ENCODE measurements at regions not wholly inside any gene's neighbourhood (a gene's known extent, or its start where the extent isn't known, plus 50 kb on each side); places are given as distances from the start of the nearest gene placed in this dataset.
"Not testable (repeated sequence)": the region's sequence is repeated elsewhere in the genome, so short reads cannot be mapped to it uniquely, and the experiment has no call there.

DNA sequence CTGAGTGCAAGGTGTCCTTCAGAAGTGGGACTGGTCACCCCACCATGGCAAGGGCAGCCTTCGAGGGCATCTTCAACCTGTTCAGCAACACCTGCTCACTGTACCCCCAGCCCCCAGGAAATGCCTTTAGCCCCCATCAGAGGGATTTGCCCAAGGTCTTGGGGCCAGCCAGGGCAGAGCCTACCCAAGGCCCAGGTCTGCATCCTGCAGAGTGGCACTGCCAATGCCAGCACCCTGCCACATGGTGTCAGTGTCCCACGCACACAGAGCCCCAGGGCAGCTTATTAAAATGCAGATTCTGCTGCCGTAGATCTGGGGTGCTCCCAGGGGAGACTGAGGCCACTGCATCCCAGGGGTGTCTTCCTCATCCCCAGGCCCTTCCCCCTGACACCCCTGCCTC, 106.2 kb upstream of the KCTD7 start:
- H3K4me1 Mint-ChIP-seq: no peaks in the 10 kb centered on the region
- no peak overlapping the region for H3K27ac Mint-ChIP-seq
- no peak overlapping the region for H3K4me3 Mint-ChIP-seq
- no peaks in the 10 kb centered on the region for H3K36me3 Mint-ChIP-seq (ENCODE audit: low read depth)
- peak; percentile 64 for DNase-seq
- H3K9me3 Mint-ChIP-seq: no peaks in the 10 kb centered on the region
- no peaks in the 10 kb centered on the region for H3K27me3 Mint-ChIP-seq
- intact Hi-C loops (cut with micrococcal nuclease): no loop called here

DNA sequence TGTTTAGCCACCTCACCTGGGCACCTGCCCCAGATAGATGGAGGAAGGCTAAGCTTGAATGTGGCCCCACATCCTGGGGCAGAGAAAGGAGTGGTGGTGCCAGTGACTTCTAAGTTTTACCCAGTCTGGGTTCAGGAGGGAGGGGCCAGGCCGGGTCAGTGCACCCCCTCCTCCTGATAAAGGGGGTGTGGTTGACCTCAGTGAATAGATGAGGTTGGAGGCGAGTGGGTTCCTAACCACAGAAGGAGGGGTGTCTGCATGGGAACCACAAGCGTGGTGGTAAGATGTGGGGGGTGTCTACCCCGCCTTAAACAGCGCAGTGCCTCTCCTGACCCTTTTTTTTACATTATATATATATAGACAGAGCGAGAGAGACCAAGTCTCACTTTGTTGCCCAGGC, 105.3 kb upstream of the KCTD7 start:
- Mint-ChIP-seq H3K4me3 (no peak overlapping the region), H3K4me1 (no peaks in the 10 kb centered on the region), H3K27me3 (no peaks in the 10 kb centered on the region), H3K9me3 (no peaks in the 10 kb centered on the region), H3K27ac (no peak overlapping the region), H3K36me3 (ENCODE audit: low read depth) (no peaks in the 10 kb centered on the region)
- DNase-seq: no peak
- intact Hi-C loops (cut with micrococcal nuclease): no loop called here

DNA sequence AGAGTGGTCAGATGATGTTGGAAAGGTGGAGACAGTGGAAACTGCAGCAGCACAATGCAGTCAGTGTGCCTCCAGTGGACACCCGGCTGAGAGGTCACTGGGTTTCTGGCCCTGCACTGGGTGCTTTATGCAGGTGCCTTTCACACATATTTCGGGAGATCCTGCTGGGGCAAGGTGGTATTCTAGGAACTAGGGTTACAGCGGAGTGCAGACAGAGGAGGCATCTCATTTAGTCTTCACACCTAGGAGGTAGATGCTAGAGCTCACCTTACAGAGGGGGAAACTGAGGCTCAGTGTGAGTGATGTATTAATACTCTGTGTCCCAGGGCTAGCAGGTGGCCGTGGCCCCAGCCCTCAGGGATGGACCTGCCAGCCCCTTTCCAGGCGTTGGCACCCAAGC, 103.9 kb upstream of the KCTD7 start:
- DNase-seq: no peak
- no peaks in the 10 kb centered on the region for H3K36me3 Mint-ChIP-seq (ENCODE audit: low read depth)
- H3K27me3 Mint-ChIP-seq: no peaks in the 10 kb centered on the region
- no peaks in the 10 kb centered on the region for H3K9me3 Mint-ChIP-seq
- no peak overlapping the region for H3K4me3 Mint-ChIP-seq
- H3K27ac Mint-ChIP-seq: no peak overlapping the region
- H3K4me1 Mint-ChIP-seq: no peaks in the 10 kb centered on the region
- intact Hi-C loops (cut with micrococcal nuclease): no loop called here

DNA sequence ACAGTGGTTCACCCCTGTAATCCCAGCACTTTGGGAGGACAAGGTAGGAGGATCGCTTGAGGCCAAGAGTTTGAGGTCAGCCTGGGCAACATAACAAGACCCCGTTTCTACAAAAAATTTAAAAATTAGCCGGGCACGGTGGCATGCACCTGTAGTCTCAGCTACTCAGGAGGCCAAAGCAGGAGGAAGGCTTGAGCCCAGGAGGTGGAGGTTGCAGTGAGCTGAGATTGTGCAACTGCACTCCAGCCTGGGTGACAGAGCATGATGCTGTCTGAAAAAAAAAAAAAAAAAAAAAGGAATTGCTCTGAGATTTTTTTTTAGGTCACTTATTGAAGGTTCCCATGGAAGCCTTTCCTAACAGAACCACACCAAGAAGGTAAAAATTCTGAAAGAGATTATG, 101.9 kb upstream of the KCTD7 start:
- H3K4me3 Mint-ChIP-seq; H3K9me3 Mint-ChIP-seq; H3K27ac Mint-ChIP-seq; intact Hi-C loops (cut with micrococcal nuclease); H3K27me3 Mint-ChIP-seq; H3K4me1 Mint-ChIP-seq; H3K36me3 Mint-ChIP-seq (ENCODE audit: low read depth); DNase-seq: not testable (repeated sequence)

DNA sequence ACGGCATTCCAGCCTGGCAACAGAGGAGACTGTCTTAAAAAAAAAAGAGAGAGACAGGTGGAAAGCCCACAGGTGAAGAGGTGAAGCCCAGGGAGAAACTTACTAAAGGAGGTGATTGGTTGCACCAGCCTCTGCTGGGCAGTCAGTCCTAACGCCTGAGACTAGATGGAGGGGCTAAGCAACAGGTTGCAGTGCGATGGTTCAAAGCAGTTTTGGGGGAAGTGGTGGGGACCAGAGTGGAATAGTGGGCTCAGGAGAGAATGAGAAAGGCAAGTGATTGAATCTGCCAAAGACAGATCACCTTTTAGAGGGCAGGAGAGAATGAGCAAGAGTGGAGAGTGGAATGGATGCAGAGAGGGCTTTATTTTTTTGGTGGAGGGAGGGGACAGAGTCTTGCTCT, 100.0 kb upstream of the KCTD7 start:
- H3K36me3 Mint-ChIP-seq (ENCODE audit: low read depth): no peaks in the 10 kb centered on the region

DNA sequence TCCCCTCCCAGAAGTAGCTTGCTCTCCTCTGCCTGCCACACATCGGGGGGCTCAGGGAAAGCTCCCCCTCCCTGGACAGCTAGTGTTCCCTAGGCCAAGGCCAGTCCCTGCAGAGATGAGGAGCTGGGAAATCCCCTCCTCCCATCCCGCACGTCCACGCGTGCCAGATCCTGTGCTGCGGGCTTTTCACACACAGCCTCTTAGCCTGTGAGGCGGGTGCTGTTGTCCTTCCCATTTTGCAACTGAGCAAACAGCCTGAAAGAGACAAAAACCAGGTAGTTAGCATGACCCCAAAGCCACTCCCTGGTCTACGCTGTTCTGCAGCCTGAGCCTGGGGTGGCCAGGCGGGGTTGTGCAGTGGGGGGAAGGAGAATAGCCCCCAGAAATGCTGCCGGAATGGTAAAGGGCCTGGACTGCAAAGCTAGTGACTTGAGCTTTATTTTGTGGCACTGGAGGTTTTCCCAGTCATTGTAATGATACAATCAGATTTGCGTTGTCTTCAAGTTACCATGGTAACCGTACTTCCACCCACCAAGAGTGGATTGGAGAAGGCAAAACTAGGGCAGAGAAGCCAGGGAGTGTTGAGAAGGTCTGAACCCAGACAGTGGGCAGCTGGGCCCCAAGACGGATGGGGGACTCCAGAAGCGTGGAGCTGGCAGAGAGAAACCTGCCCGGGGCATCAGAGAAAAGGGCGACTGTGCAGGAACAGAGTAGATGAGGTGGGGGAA, 98.6 kb upstream of the KCTD7 start:
- H3K36me3 Mint-ChIP-seq (ENCODE audit: low read depth): no peaks in the 10 kb centered on the region
- H3K27me3 Mint-ChIP-seq: no peaks in the 10 kb centered on the region
- no peaks in the 10 kb centered on the region for H3K4me1 Mint-ChIP-seq
- intact Hi-C loops (cut with micrococcal nuclease): no loop called here
- DNase-seq: no peak
- H3K4me3 Mint-ChIP-seq: no peak overlapping the region
- no peak overlapping the region for H3K27ac Mint-ChIP-seq
- H3K9me3 Mint-ChIP-seq: no peaks in the 10 kb centered on the region

More for the DNA sequence above, 100.0 kb upstream of the KCTD7 start:
- Mint-ChIP-seq H3K4me1 (no peaks in the 10 kb centered on the region), H3K4me3 (no peak overlapping the region), H3K27ac (no peak overlapping the region), H3K9me3 (no peaks in the 10 kb centered on the region), H3K27me3 (no peaks in the 10 kb centered on the region)
- no peak for DNase-seq
- intact Hi-C loops (cut with micrococcal nuclease): no loop called here

DNA sequence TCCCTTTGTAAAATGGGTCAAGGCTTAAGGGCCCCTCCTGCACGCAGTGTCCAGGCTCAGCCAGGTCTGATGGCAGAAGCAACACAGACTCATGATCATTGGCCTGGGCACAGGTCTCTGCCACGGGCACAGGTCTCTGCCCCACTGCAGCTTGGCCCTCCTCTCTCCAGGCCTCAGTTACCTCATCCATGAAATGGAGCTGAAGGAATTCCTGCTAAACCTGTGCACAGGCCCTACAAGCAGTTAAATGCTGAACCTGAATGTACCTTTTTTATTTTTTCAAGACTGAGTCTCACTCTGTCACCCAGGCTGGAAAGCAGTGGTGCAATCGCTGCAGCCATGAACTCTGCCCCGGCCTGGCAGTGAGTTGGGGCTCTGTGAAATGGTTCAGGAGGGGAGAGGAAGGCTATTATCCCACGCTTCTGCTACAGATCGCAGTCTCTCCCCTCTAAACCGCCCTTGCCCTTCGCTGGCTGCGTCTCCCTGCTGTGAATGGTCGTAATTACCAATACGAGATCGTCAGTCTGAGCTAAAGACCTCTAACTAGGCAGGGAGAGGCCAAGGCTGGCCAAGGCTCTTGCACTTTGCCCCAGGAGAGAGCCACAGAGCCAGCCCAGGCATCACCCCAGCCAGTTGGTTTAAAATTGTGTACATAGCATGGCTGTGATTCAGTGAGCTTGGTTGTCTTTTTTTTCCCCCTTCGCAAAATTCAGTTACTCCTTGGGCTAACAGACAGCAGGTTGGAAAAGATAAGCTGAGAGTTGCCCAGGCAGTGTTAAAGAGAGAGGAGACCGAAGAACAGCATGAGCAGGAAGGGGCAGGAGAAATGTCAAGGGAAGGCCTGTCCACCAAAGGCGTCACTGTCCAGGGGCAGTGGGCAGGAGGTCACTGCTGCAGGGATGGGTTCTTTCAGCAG, 93.0 kb upstream of the KCTD7 start:
- no peaks in the 10 kb centered on the region for H3K27me3 Mint-ChIP-seq
- intact Hi-C loops (cut with micrococcal nuclease): no loop called here
- DNase-seq: no peak
- H3K27ac Mint-ChIP-seq: no peak overlapping the region
- no peak overlapping the region for H3K4me3 Mint-ChIP-seq
- peaks cover under 1% of the 10 kb centered on the region for H3K36me3 Mint-ChIP-seq (ENCODE audit: low read depth)
- no peaks in the 10 kb centered on the region for H3K9me3 Mint-ChIP-seq
- no peaks in the 10 kb centered on the region for H3K4me1 Mint-ChIP-seq

DNA sequence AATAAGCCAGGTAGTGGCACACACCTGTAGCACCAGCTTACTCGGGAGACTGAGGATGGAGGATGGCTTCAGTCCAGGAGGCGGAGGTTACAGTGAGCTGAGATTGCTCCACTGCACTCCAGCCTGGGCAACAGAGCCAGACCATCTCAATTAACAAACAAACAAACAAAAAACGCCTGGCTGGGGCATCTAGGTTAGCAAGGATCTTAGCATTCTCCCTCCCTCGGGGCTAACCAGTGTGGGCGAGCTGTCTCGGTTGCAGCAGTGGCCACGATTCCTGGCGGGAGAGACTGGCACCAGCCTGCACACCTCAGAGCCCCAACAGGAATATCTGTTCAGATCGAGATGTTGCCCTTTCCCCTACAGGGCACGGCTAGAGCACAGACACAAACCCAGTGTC, 91.3 kb upstream of the KCTD7 start:
- DNase-seq: no peak
- intact Hi-C loops (cut with micrococcal nuclease): no loop called here

DNA sequence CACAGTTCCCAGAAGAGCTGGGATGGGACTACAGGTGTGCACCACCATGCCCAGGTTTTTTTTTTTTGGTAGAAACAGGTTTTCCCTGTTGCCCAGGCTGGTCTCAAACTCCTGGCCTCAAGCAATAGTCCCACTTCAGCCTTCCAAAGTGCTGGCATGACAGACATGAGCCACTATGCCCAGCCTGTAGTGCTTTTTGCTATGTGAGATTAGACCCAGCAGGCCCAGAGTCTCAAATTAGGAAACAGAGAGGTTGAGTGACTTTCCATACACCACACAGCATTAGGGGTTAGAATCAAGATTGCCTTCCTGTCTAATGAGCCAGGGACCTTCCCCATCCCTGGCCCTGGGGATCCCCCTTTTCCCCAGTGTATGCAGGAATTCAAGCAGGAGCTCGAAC, 90.8 kb upstream of the KCTD7 start:
- intact Hi-C loops (cut with micrococcal nuclease): no loop called here
- Mint-ChIP-seq H3K27me3 (no peaks in the 10 kb centered on the region), H3K4me3 (no peak overlapping the region), H3K4me1 (no peaks in the 10 kb centered on the region), H3K27ac (no peak overlapping the region), H3K36me3 (ENCODE audit: low read depth) (peaks cover 10% of the 10 kb centered on the region), H3K9me3 (no peaks in the 10 kb centered on the region)
- DNase-seq: no peak

More for the DNA sequence above, 91.3 kb upstream of the KCTD7 start:
- no peak overlapping the region for H3K4me3 Mint-ChIP-seq
- H3K27ac Mint-ChIP-seq: no peak overlapping the region
- peaks cover 6% of the 10 kb centered on the region for H3K36me3 Mint-ChIP-seq (ENCODE audit: low read depth)
- H3K9me3 Mint-ChIP-seq: no peaks in the 10 kb centered on the region
- no peaks in the 10 kb centered on the region for H3K4me1 Mint-ChIP-seq
- H3K27me3 Mint-ChIP-seq: no peaks in the 10 kb centered on the region

DNA sequence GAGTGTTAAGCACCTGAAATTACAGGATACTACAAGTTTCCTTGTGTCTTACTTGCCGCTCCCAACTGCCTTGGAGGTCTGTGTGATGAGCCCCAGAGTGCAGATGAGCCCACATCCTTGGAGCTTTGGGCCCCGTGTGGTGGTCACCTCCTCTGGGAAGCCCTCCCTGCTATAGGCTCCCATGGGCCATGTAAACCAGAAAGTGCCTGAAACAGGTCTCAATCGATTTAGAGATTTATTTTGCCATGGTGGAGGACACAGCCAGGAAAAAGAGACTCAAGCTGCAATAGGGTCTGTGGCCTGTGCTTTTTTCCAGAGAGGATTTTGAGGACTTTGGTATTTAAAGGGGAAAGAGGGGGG, 89.4 kb upstream of the KCTD7 start:
- H3K9me3 Mint-ChIP-seq: no peaks in the 10 kb centered on the region
- intact Hi-C loops (cut with micrococcal nuclease): no loop called here
- H3K36me3 Mint-ChIP-seq (ENCODE audit: low read depth): peaks cover 11% of the 10 kb centered on the region
- no peak overlapping the region for H3K4me3 Mint-ChIP-seq
- no peak for DNase-seq
- no peaks in the 10 kb centered on the region for H3K27me3 Mint-ChIP-seq
- H3K27ac Mint-ChIP-seq: no peak overlapping the region
- no peaks in the 10 kb centered on the region for H3K4me1 Mint-ChIP-seq

DNA sequence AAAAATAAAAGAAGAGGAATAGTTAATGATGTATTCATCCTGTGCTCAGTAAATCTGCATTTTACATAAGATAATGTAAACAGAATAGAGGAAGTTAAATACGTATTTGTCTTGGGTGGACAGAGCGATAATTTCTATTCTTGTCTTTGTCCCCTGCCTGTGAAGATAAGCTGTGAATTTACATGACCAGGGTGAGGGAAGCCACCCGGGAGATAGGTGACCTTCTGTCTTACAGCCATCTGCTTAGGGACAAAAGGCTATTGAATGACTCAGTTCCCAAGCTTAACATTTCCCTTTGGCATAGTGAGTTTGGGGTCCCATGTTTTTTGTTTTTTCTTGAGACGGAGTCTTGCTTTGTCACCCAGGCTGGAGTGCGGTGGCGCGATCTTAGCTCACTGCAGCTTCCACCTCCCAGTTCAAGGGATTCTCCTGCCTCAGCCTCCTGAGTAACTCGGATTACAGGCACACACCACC, 88.7 kb upstream of the KCTD7 start:
- intact Hi-C loops (cut with micrococcal nuclease): no loop called here

DNA sequence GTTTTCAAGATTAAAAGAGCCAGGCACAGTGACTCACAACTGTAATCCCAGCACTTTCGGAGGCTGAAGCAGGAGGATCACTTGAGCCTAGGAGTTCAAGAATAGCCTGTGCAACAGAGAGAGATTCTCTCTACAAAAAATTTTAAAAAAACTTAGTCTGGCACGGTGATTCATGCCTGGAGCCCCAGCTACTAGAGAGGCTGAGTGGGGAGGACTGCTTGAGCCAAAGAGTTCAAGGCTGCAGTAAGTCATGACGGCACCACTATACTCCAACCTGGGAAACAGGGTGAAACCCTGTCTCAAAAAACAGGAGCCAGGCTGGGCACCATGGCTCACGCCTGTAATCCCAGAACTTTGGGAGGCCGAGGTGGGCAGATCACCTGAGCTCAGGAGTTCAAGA, 86.6 kb upstream of the KCTD7 start:
- DNase-seq: no peak
- Mint-ChIP-seq H3K9me3 (no peaks in the 10 kb centered on the region), H3K27ac (no peak overlapping the region), H3K4me1 (no peaks in the 10 kb centered on the region), H3K36me3 (ENCODE audit: low read depth) (peaks cover 15% of the 10 kb centered on the region), H3K4me3 (no peak overlapping the region), H3K27me3 (no peaks in the 10 kb centered on the region)
- intact Hi-C loops (cut with micrococcal nuclease): no loop called here

More for the DNA sequence above, 88.7 kb upstream of the KCTD7 start:
- Mint-ChIP-seq H3K36me3 (ENCODE audit: low read depth) (peaks cover 12% of the 10 kb centered on the region), H3K9me3 (no peaks in the 10 kb centered on the region), H3K27me3 (no peaks in the 10 kb centered on the region), H3K4me1 (no peaks in the 10 kb centered on the region), H3K27ac (no peak overlapping the region), H3K4me3 (no peak overlapping the region)
- DNase-seq: no peak

DNA sequence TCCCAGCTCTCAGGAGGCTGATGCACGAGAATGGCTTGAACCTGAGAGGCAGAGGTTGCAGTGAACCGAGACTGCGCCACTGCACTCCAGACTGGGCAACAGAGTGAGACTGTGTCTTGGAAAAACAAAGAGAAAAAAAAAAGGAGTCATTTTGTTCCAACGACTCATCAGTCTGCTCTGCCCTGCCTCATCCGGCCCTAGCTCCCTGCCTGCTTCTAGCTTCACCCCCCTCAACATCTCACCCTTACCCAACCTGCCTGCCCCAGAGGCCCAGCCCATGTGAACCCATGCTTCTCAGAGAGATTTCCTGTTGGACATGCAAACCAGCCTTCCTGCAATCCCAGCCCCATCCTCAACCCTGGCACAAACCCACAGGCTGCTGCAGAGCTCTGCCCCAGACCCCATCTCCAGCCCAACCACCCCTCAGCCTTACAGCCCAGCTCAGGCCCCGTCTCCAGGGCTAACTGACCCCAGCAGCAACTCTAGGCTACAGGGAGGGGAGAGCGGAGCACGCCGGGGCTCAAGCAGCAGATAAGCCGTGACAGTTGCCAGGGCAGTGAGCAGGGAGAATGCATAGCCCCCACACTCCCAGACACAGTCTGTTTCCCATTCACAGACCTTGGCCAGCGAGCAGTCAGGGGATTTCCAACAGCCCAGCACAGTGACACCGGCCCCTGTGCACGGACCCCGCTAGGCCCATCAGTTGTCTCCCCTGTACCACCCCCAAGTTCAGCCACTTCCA, 86.0 kb upstream of the KCTD7 start:
- intact Hi-C loops (cut with micrococcal nuclease): no loop called here
- H3K4me3 Mint-ChIP-seq: no peak overlapping the region
- H3K27me3 Mint-ChIP-seq: no peaks in the 10 kb centered on the region
- no peaks in the 10 kb centered on the region for H3K4me1 Mint-ChIP-seq
- peaks cover 19% of the 10 kb centered on the region for H3K36me3 Mint-ChIP-seq (ENCODE audit: low read depth)
- DNase-seq: no peak
- no peaks in the 10 kb centered on the region for H3K9me3 Mint-ChIP-seq
- no peak overlapping the region for H3K27ac Mint-ChIP-seq

DNA sequence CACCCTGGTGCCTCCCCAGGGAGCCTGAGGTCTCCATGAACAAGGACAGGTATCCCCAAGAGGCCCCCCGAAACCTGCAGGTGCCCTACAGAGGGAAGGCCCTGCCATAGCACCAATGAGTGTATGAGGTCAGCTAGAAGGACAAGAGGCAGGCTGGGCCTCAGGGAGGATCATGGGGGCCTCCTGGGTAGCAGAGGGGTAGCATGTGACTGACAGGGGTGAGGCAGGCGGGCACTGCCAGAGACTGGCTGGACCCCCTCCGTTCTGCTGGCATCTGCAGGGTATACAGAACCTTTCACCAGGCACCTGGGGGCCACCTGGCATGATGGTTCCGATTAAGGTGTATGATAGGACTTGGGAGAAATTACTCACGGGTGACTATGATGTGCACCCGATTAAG, 79.2 kb upstream of the KCTD7 start:
- intact Hi-C loops (cut with micrococcal nuclease): no loop called here
- no peak overlapping the region for H3K4me3 Mint-ChIP-seq
- no peaks in the 10 kb centered on the region for H3K9me3 Mint-ChIP-seq
- no peak for DNase-seq
- no peaks in the 10 kb centered on the region for H3K4me1 Mint-ChIP-seq
- H3K27ac Mint-ChIP-seq: no peak overlapping the region
- peaks cover 42% of the 10 kb centered on the region for H3K36me3 Mint-ChIP-seq (ENCODE audit: low read depth)
- H3K27me3 Mint-ChIP-seq: no peaks in the 10 kb centered on the region
